CD4-positive, alpha-beta T cell treated with Interleukin-10 for 1 hour (primary cell): ENCODE measurements at regions not wholly inside any gene's neighbourhood (a gene's known extent, or its start where the extent isn't known, plus 50 kb on each side); places are given as distances from the start of the nearest gene placed in this dataset.

ENCODE experiments used
- DNase-seq: peaks from one replicate; pipeline ENCODE4 v3.0.0-alpha.2; 2020

DNA sequence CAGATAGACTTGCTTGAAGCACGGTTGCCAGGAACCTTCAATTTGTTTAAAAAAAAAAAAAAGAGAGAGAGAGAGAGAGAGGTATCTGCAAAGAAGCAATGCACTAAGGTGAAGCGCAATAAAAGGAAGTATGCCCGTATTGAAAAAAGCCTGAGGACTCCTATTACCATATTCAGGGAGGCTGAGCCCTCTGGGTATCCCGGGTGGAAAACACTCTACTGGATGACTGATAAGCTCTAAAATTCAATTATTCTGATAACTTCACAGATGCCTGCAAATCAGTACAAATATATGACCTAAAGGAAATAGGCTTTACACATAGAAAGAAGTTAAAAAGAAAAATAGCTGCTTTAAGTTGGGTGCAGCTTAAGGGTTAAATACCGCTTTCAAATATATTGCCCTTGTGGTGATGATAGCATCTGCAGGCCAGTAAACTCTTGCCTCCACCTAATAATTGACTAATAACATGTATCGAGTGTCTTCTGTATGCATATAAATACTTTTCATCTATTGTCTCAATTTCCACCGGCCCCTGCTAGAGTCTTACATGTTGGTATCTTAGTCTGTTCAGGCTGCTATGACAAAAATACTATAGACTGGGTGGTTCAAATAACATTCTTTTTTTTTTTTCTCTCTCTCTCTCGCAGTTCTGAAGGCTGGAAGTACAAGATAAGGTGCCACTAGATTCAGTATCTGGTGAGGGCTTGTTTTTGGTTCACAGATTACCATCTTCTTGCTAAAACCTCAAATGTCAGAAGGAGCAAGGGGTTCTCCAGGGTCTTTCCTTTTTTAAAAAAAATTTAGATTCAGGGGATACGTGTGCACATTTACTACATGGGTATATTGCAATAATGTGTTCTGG is 187.4 kb upstream of the JARID2 start:
- DNase-seq = no peak

GRCh38 chr6:15061180-15061641 is 184.7 kb upstream of the JARID2 start:
- no peak for DNase-seq

- DNase-seq = no peak
Measured at GRCh38 chr6:15061908-15062515, 183.9 kb upstream of the JARID2 start.

DNA sequence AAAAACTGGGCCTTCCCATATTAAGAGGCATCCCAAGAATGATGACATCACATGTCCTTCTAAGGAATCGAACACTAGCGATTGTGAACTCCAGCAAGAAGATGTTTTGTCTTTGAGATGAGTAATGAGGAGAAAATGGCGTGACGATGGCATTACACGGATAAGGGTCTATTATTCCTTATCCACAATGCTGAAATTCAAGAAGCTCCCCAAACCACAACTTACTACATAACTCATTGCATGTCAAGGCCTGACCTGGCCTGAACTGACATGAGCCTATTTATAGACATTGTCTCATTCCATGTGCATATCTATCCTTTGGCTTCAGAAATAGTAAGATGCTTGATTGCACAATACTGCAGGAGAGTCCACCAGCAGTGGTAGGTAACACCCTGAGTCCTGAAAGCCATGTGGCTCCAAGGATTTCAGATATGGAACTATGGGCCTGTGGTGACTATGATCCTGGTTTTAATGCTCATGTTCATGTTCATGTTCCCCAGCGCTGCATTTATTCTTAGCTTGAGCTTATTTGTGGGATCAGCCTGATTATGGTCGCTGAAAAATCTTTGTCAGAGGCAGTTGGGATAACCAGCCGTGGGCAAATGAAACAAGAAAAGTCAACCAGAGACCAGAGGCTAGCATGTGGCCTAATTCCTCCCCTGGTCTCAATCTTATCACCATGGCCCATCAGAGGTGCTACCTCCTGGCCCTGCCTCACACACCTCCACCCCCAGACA is 183.2 kb upstream of the JARID2 start:
- no peak for DNase-seq

DNA sequence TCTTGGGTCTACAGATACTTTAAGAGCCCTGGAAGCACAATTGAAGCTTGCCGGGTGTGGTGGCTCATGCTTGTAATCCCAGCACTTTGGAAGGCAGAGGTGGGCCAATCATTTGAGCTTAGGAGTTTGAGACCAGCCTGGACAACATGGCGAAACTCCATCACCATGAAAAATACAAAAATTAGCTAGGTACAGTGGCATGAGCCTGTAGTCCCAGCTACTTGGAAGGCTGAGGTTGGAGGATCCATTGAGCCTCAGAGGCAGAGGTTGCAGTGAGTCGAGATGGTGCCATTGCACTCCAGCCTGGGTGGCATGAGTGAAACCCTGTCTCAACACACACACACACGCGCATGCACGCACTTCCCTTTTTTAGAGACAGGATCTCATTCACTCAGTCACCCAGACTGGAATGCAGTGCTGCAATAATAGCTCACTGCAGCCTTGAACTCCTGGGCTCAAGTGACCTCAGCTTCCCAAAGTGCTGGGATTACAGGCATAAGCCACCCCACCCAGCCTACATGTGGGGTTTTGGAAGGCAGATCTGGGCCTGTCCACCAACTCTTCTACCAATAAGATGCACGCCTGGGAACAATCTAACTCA is 182.5 kb upstream of the JARID2 start:
- no peak for DNase-seq

- no peak for DNase-seq
Measured at GRCh38 chr6:15065261-15065989, 180.4 kb upstream of the JARID2 start.

- DNase-seq = no peak
Measured at GRCh38 chr6:15066089-15066758, 179.6 kb upstream of the JARID2 start.

DNA sequence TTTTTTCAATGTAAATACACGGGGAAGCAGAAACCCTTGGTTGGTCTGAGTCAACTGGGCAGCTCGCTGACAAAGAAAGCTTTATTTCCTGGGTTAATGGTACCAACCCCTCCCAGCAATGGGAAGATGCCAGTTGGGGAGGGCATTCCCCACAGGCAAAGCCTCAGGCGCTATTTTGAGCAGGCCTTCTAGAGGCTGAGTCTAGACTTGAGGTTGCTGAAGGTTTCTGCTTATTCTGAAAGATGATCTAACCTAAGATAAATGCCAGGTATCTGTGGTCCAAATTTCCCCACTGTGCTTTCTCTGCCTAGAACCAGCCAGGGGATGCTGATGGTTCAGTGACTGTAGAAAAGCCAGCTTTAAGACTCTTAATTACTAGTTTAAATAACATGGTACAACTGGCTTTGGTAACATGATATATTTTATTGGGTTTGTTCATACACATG is 172.5 kb upstream of the JARID2 start:
- DNase-seq = no peak

- no peak for DNase-seq
Measured at GRCh38 chr6:15073883-15074465, 171.9 kb upstream of the JARID2 start.

DNA sequence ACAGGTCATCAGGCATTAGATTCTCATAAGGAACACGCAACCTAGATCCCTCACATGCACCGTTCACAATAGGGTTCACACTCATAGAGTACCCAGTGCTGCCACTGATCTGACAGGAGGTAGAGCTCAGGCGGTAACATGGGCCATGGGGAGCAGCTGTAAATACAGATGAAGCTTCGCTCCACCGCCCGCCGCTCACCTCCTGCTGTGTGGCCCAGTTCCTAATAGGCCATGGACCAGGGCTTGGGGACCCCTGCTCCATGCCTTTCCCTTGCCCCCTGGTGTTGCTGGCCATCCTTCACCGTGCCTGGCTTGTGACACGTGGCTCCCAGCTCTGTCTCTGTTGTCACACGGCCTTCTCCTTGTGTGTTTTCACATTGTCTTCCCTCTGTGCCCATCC is 171.1 kb upstream of the JARID2 start:
- DNase-seq = no peak

GRCh38 chr6:15076565-15076964 is 169.3 kb upstream of the JARID2 start:
- no peak for DNase-seq

DNA sequence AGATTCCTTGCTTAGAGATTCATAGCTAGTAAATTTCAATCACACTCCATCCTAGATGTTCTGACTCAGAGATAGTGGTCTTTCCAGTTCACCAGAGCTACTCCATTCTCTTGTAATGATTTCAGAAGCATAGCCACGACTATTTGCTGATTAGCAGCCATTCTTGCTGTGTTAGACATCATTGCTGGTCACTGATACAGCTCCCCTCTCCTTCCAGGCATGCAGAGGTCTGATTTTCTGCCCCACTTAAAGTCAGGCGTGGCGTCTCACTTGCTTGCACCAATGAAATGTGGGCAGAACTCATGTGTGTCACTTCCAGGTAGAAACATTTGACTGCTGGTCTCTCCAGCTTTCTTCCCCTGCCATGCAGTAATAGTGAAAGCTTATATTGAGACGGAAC is 168.9 kb upstream of the JARID2 start:
- no peak for DNase-seq

DNA sequence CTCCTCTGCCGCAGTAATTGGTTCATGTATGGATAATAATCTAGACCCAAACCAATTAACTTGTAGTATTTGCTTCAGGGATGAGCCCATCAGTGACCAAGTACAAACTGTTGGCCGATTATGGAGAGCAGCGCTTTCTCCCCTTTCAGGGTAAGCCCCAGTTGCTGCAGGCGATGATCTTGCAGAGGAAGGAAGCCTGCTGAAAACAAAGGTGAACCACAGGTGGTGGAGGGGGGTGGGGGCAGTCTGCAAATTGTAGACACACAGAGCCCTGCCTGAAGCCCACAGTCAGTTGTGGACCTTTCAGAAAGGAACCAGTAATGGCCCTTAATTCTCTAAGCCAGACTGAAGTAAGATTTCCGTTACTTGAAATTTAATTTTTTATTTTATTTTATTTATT is 167.9 kb upstream of the JARID2 start:
- no peak for DNase-seq

DNA sequence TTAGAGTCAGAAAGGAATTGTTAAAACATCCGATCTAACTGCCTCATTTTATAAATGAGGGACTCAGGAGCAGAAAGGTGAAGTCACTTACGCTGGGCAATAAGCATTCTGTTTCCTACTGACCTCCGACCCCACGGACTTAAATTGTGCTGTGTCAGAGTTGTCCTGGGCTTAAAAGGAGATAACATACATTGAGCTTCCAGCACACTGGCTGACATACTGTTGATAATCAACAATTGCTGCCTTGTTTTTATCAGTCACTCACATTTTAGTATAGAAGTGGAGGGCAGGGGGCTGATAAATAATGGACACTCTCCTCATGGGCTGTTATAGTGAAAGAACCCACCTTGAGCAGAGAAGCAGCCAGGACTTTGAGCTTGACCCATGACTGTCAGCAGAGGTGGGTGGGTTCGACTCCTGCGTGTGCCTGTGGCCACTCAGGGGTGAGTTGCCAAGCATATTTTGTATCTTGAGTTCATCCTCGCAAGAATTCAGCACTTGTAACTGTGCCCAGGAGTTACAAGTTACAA is 166.5 kb upstream of the JARID2 start:
- no peak for DNase-seq

GRCh38 chr6:15080895-15081294 is 165.0 kb upstream of the JARID2 start:
- DNase-seq = no peak

- DNase-seq = no peak
Measured at GRCh38 chr6:15081447-15081846, 164.4 kb upstream of the JARID2 start.

DNA sequence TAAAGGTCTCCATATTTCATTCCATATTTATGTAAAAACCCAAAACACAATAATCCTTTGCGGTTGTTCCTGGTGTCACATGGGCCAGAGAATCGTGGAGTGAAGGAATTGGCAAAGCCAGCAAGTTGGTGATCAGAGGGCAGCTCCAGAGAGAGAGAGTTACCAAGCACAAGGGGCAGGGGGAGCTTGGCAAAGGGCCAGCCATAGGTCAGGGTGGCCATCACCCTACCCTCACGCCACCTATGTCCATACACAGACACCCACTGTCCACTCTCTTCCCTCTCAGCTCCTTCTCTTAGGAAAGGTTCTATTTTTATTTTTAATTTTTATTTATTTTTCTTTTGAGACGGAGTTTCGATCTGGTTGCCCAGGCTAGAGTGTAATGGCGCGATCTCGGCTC is 163.2 kb upstream of the JARID2 start:
- DNase-seq = no peak

DNA sequence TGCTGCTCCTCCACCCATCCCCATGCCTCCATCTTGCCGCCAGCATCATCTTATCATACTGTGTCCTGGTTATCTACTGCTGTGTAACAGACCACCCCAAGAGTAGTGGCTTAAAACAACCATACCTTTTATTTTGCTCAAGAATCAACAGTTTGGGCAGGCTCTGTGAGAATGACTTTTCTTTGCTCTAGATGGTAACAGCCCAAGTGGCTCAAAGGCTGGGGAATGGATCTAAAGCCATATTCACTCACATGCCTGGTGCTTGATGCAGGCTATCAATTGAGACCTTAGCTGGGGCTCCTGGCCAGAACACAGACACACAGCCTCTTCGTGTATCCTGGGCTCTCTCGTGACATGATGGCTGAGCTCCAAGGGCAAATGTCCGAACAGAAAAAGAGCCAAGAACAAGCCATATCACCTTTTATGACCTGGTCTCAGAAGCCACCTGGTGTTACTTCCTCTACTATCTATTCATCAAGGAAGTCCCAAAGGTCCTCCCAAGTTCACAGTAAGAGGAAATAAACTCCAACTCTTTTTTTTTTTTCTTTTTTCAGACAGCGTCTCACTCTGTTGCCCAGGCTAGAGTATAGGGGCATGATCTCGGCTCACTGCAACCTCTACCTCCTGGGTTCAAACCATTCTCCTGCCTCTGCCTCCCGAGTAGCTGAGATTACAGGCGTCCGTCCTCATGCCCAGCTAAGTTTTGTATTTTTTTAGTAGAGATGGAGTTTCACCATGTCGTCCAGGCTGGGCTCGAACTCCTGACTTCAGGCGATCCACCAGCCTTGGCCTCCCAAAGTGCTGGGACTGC is 159.3 kb upstream of the JARID2 start:
- no peak for DNase-seq

- no peak for DNase-seq
Measured at GRCh38 chr6:15087186-15087589, 158.7 kb upstream of the JARID2 start.

GRCh38 chr6:15088904-15089568 is 156.8 kb upstream of the JARID2 start:
- DNase-seq = no peak
